ENCODE measurements at regions not wholly inside any gene's neighbourhood (a gene's known extent, or its start where the extent isn't known, plus 50 kb on each side); places are given as distances from the start of the nearest gene placed in this dataset.

DNA sequence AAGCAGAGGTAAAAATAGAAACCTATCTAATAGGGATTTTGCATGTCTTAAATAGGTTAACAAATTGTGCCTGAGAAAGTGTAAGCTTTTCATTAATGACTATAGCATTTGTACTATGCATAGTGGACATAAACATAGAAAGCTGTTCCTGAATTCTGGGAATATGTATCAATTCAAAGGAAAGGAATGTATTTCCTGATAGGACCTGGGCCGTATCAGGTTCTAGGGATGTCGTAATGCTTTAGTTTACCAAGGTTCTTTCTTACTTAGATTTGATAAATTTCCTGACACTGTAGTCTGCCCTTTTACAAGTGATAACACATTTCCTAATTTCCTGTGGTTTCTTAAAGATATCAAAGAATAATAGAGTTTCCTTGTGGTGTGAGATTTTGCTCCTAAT lies 191.3 kb downstream of the CDH7 start:
- no peak overlapping the region for H3K4me3 ChIP-seq (ENCODE audit: low read depth, low read length)
- TF ChIP-seq, protein P1, sequence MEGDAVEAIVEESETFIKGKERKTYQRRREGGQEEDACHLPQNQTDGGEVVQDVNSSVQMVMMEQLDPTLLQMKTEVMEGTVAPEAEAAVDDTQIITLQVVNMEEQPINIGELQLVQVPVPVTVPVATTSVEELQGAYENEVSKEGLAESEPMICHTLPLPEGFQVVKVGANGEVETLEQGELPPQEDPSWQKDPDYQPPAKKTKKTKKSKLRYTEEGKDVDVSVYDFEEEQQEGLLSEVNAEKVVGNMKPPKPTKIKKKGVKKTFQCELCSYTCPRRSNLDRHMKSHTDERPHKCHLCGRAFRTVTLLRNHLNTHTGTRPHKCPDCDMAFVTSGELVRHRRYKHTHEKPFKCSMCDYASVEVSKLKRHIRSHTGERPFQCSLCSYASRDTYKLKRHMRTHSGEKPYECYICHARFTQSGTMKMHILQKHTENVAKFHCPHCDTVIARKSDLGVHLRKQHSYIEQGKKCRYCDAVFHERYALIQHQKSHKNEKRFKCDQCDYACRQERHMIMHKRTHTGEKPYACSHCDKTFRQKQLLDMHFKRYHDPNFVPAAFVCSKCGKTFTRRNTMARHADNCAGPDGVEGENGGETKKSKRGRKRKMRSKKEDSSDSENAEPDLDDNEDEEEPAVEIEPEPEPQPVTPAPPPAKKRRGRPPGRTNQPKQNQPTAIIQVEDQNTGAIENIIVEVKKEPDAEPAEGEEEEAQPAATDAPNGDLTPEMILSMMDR (IDR thresholded peaks at IDR 0.05; ENCODE audit: borderline replicate concordance, insufficient read depth, low read depth, low read length), result no peak

DNA sequence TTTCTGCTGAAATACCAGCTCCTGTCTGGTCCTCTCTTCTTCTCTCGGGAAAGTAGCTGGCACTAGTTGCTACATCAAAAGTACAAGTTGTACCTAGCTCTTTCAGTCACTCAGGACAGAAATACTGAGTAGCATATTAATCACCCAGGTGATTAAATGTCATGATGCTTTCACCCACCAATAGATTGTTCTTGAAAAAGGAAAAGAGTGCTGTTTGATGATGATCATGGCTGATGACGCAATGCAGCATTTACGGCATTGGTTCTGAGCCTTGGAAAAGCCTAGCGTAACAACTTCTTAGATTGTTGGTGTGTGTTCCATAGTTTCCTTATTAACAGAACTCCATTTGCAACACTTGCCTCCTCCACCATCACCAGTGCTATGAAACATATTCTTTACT lies 190.7 kb downstream of the CDH7 start:
- TF ChIP-seq, protein P1 (IDR thresholded peaks at IDR 0.05; ENCODE audit: borderline replicate concordance, insufficient read depth, low read depth, low read length), result no peak
- H3K4me3 ChIP-seq (ENCODE audit: low read depth, low read length), result no peak overlapping the region
